Pancreas (tissue), 10 donors: ENCODE measurements at regions not wholly inside any gene's neighbourhood (a gene's known extent, or its start where the extent isn't known, plus 50 kb on each side); places are given as distances from the start of the nearest gene placed in this dataset.

Experiments
- ATAC-seq, 4 donors: fragments of 200-7000 bp; cut with Tn5 transposase; one replicate each; pipeline versions ENCODE4 v1.8.0 to v1.9.1; 2020; ENCODE audit warnings: mild to moderate bottlenecking in 4 of 4, moderate library complexity in 4 of 4
- DNase-seq, 6 donors: peaks; one replicate each; pipeline ENCODE4 v3.0.0-alpha.2; 2020
- FAIRE-seq: peaks from 2 replicates; lab custom pipeline; 2012; peaks lifted over from hg19 to GRCh38; lab: Jason Lieb, UNC
- H3K27ac ChIP-seq, 4 donors: fragments of 200-600 bp; sonication (generic); 1 replicate in 3 of 4; 2 replicates in 1 of 4; pipeline versions ENCODE4 v1.5.0 to v1.8.0; 2020
- H3K27me3 ChIP-seq, 4 donors: fragments of 200-600 bp; one replicate each; pipeline ENCODE4 v1.8.0; 2021
- H3K36me3 ChIP-seq, 3 donors: fragments of 200-600 bp; sonication (generic) in 1 of 3; one replicate each; pipeline versions ENCODE4 v1.5.0 to v1.8.0; 2020 to 2021
- H3K4me1 ChIP-seq, 3 donors: fragments of 200-600 bp; one replicate each; pipeline ENCODE4 v1.8.0; 2021
- H3K4me3 ChIP-seq, 4 donors: fragments of 200-600 bp; sonication (generic) in 2 of 4; one replicate each; pipeline versions ENCODE4 v1.5.0 to v1.8.0; 2020 to 2021
- H3K9me3 ChIP-seq, 4 donors: fragments of 200-600 bp; one replicate each; pipeline ENCODE4 v1.8.0; 2021
- WGBS, 2 donors: extraction: QIAGEN DNeasy Blood & Tissue Kit; methylation state at CpG; one replicate each; pipeline ENCODE4 v1.1.7; 2013; 5-methylcytosine and 5-hydroxymethylcytosine counted together
- intact Hi-C, 3 donors: fragments of 100-400 bp; cut with DNase I; formaldehyde crosslinking; loops; one replicate each; pipeline versions ENCODE4 v1.11.1 to v1.14.2; 2022
- TF ChIP-seq, protein P1 (sequence below), 4 donors: fragments of 200-600 bp; sonication (generic) in 3 of 4; IDR thresholded peaks; one replicate each; pipeline versions ENCODE4 v1.5.0 to v1.8.0; 2021; ENCODE audit warnings: antibody characterized with exemption in 4 of 4
- donor health status: healthy with polysubstance abuse.
- donor health status: DM: no; HTN: no; CAD: no; lungs with moderate emphysema.
- donor health status: DM: no; HTN: no; CAD: no.
- donor health status: control.
- donor health status: control.
- donor health status: Bipolar disorder and iron deficiency.
- donor health status: DM: yes; HTN: yes; CAD: no.
- donor health status: DM: no; HTN: no; CAD: no.
- donor health status: DM: no; HTN: no; CAD: no.
- donor health status: DM: yes; HTN: yes; CAD: no.

GRCh38 chr11:36713715-36714114, 115.7 kb upstream of the RAG2 start:
- DNase-seq (peak in 1 of 6 donors; percentile 18), FAIRE-seq (no peak), ATAC-seq (peak in 2 of 4 donors; percentile 52 to 77)
- Histone ChIP-seq H3K27me3 (no peaks in the 10 kb centered on the region), H3K36me3 (no peaks in the 10 kb centered on the region), H3K9me3 (no peaks in the 10 kb centered on the region), H3K4me1 (no peaks in the 10 kb centered on the region), H3K4me3 (no peak overlapping the region), H3K27ac (no peak overlapping the region)
- intact Hi-C loops = no loop called here
- TF ChIP-seq, protein P1, sequence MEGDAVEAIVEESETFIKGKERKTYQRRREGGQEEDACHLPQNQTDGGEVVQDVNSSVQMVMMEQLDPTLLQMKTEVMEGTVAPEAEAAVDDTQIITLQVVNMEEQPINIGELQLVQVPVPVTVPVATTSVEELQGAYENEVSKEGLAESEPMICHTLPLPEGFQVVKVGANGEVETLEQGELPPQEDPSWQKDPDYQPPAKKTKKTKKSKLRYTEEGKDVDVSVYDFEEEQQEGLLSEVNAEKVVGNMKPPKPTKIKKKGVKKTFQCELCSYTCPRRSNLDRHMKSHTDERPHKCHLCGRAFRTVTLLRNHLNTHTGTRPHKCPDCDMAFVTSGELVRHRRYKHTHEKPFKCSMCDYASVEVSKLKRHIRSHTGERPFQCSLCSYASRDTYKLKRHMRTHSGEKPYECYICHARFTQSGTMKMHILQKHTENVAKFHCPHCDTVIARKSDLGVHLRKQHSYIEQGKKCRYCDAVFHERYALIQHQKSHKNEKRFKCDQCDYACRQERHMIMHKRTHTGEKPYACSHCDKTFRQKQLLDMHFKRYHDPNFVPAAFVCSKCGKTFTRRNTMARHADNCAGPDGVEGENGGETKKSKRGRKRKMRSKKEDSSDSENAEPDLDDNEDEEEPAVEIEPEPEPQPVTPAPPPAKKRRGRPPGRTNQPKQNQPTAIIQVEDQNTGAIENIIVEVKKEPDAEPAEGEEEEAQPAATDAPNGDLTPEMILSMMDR (IDR thresholded peaks at IDR 0.05) = no peak
- 85 to 93% methylated on average over 2 of the region's 2 CpGs for WGBS, 2 donors

- H3K27me3 ChIP-seq = no peaks in the 10 kb centered on the region
- DNase-seq = no peak
- peak in 1 of 4 donors; percentile 37 for ATAC-seq
- no peak overlapping the region for H3K27ac ChIP-seq
- no peak overlapping the region for H3K4me3 ChIP-seq
- intact Hi-C loops = no loop called here
- TF ChIP-seq, protein P1 (IDR thresholded peaks at IDR 0.05) = no peak
- no peaks in the 10 kb centered on the region for H3K4me1 ChIP-seq
- H3K36me3 ChIP-seq = no peaks in the 10 kb centered on the region
- 71 to 82% methylated on average over 3 of the region's 3 CpGs for WGBS, 2 donors
- FAIRE-seq = no peak
- no peaks in the 10 kb centered on the region for H3K9me3 ChIP-seq
Observed at GRCh38 chr11:36711104-36711825, 113.2 kb upstream of the RAG2 start.
